IPS-15b (cell line): ENCODE measurements at regions not wholly inside any gene's neighbourhood (a gene's known extent, or its start where the extent isn't known, plus 50 kb on each side); places are given as distances from the start of the nearest gene placed in this dataset.

ENCODE experiments used
- H3K27me3 ChIP-seq: one replicate; pipeline ENCODE4 v1.6.1; 2013; ENCODE audit warnings: low read length; ENCODE audit not compliant: control insufficient read depth, insufficient read depth
- H3K36me3 ChIP-seq: one replicate; pipeline ENCODE4 v1.6.1; 2013; ENCODE audit warnings: low read length; ENCODE audit not compliant: control insufficient read depth, insufficient read depth
- H3K4me1 ChIP-seq: one replicate; pipeline ENCODE4 v1.6.1; 2013; ENCODE audit warnings: mild to moderate bottlenecking, low read length; ENCODE audit not compliant: control insufficient read depth, insufficient read depth
- H3K4me3 ChIP-seq: one replicate; pipeline ENCODE4 v1.5.1; 2013; ENCODE audit warnings: low read depth, low read length
- H3K9ac ChIP-seq: one replicate; pipeline ENCODE4 v1.6.1; 2013; ENCODE audit warnings: low read depth, mild to moderate bottlenecking, low read length
- H3K9me3 ChIP-seq: one replicate; pipeline ENCODE4 v1.6.1; 2013; ENCODE audit warnings: mild to moderate bottlenecking, low read length; ENCODE audit not compliant: control insufficient read depth, insufficient read depth

DNA sequence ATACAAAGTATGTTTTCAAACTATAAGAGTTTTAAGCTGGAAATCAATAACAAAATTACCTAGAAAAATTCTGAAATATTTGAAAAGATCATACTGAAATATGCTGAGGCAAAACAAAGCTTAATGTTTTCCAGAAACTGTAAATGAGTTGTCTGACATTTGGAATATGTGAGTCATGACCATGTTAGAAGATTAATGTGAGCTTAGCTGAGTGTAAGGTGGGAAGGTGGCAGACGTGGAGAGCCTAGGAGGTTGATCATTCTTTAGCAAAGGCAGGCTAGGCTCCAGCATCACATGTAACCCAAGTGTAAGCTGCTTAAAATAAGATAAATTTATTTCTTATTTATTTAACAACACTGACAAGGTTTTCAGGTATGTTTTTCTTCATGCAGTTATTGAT lies 2086.1 kb upstream of the PCDH20 start:
- no peaks in the 10 kb centered on the region for H3K27me3 ChIP-seq
- no peak overlapping the region for H3K9ac ChIP-seq
- H3K36me3 ChIP-seq: no peaks in the 10 kb centered on the region
- no peaks in the 10 kb centered on the region for H3K9me3 ChIP-seq
- no peak overlapping the region for H3K4me3 ChIP-seq
- H3K4me1 ChIP-seq: no peaks in the 10 kb centered on the region

- H3K9me3 ChIP-seq: no peaks in the 10 kb centered on the region
- no peaks in the 10 kb centered on the region for H3K4me1 ChIP-seq
- no peaks in the 10 kb centered on the region for H3K27me3 ChIP-seq
- H3K4me3 ChIP-seq: no peak overlapping the region
- H3K9ac ChIP-seq: no peak overlapping the region
- no peaks in the 10 kb centered on the region for H3K36me3 ChIP-seq
Measured at GRCh38 chr13:63497601-63498000, 2082.0 kb upstream of the PCDH20 start.

DNA sequence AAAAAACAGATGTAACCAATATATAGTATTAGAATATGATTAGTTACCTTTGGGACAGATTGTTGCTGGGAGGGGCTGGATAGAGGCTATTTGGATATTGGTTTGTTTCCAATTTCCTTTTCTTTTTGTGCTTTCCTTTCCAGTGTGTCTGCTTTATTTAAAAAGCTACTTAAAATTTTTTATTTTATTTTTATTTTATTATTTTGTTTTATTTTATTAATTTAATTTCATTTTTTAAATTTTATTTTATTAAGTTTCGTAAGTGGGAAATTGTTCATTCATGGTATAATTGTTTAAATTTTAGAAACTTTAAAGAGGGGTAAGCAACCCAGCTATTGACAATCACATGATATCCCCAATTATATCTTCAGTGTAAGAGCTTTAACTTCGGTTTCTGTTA lies 2077.0 kb upstream of the PCDH20 start:
- Histone ChIP-seq H3K9me3 (no peaks in the 10 kb centered on the region), H3K9ac (no peak overlapping the region), H3K4me1 (no peaks in the 10 kb centered on the region), H3K4me3 (no peak overlapping the region), H3K27me3 (no peaks in the 10 kb centered on the region), H3K36me3 (no peaks in the 10 kb centered on the region)

DNA sequence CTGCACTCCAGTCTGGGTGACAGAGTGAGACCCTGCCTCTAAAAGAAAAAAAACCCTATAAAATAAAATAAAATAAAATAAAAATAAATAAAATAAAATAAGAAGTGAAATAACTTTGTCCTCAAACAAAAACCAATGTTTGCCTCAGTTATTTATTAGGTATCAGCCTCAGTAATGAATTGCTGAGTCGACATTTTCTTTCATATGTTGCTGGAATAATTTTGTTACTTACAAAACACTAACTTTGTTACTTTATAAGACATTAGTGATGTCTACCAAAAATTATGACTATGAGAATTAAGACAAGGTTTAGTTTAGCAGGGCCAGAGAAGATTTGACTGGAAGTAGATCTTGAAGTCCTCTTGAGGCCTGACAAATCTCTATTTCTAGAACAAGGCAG lies 2074.5 kb upstream of the PCDH20 start:
- Histone ChIP-seq H3K4me3 (no peak overlapping the region), H3K36me3 (no peaks in the 10 kb centered on the region), H3K9ac (no peak overlapping the region), H3K9me3 (no peaks in the 10 kb centered on the region), H3K27me3 (no peaks in the 10 kb centered on the region), H3K4me1 (no peaks in the 10 kb centered on the region)

- no peak overlapping the region for H3K9ac ChIP-seq
Measured at GRCh38 chr13:63481334-63481733, 2065.7 kb upstream of the PCDH20 start.

DNA sequence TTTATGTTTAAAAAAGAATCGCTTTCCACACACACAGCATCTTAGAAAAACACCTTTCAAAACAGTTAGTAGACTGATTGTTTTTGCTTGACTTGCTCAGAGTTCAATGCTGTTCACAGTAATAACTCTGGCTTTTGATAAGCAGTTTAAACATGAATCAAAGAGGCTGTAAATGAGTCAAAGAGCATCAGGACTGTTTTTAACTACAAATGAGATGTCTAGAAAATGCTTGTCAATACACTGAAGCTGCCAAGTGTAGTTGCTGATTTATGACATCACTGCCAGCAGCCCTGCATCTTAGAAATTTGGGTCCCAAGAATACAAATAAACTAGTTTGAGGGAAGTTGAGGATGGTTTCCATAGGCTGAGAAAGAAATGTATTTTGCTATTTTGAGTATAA lies 2057.1 kb upstream of the PCDH20 start:
- H3K9ac ChIP-seq: no peak overlapping the region
- H3K36me3 ChIP-seq: no peaks in the 10 kb centered on the region
- H3K9me3 ChIP-seq: no peaks in the 10 kb centered on the region
- no peak overlapping the region for H3K4me3 ChIP-seq
- no peaks in the 10 kb centered on the region for H3K4me1 ChIP-seq
- no peaks in the 10 kb centered on the region for H3K27me3 ChIP-seq

More at GRCh38 chr13:63481334-63481733, 2065.7 kb upstream of the PCDH20 start:
- H3K36me3 ChIP-seq: no peaks in the 10 kb centered on the region
- no peak overlapping the region for H3K4me3 ChIP-seq
- no peaks in the 10 kb centered on the region for H3K9me3 ChIP-seq
- no peaks in the 10 kb centered on the region for H3K27me3 ChIP-seq
- no peaks in the 10 kb centered on the region for H3K4me1 ChIP-seq

GRCh38 chr13:63463782-63464610 lies 2048.3 kb upstream of the PCDH20 start:
- H3K9me3 ChIP-seq: no peaks in the 10 kb centered on the region
- H3K4me3 ChIP-seq: no peak overlapping the region
- no peaks in the 10 kb centered on the region for H3K27me3 ChIP-seq
- no peak overlapping the region for H3K9ac ChIP-seq
- no peaks in the 10 kb centered on the region for H3K4me1 ChIP-seq
- H3K36me3 ChIP-seq: no peaks in the 10 kb centered on the region

GRCh38 chr13:63460462-63461090 lies 2044.9 kb upstream of the PCDH20 start:
- H3K4me1 ChIP-seq: no peaks in the 10 kb centered on the region
- H3K27me3 ChIP-seq: no peaks in the 10 kb centered on the region
- no peak overlapping the region for H3K9ac ChIP-seq
- no peaks in the 10 kb centered on the region for H3K9me3 ChIP-seq
- H3K36me3 ChIP-seq: no peaks in the 10 kb centered on the region
- H3K4me3 ChIP-seq: no peak overlapping the region

- Histone ChIP-seq H3K27me3 (no peaks in the 10 kb centered on the region), H3K9ac (no peak overlapping the region), H3K36me3 (no peaks in the 10 kb centered on the region), H3K4me3 (no peak overlapping the region), H3K9me3 (no peaks in the 10 kb centered on the region), H3K4me1 (no peaks in the 10 kb centered on the region)
Measured at GRCh38 chr13:63457186-63457585, 2041.5 kb upstream of the PCDH20 start.

DNA sequence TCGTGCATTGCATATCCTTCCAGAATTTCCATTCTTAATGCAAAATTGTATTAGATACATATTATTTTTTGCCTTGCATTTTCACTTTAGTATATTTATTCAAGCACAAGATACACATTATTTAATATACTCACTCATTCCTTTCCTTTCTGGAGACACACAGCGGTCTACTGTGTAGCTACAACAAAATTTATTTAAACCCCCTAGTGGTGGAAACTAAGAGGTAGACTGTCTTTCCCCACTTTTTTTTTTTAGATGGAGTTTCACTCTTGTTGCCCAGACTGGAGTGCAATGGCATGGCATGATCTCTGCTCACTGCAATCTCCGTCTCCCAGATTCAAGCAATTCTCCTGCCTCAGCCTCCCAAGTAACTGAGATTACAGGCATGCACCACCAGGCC lies 2040.3 kb upstream of the PCDH20 start:
- no peak overlapping the region for H3K9ac ChIP-seq
- no peaks in the 10 kb centered on the region for H3K4me1 ChIP-seq
- H3K36me3 ChIP-seq: no peaks in the 10 kb centered on the region
- H3K9me3 ChIP-seq: no peaks in the 10 kb centered on the region
- no peak overlapping the region for H3K4me3 ChIP-seq
- H3K27me3 ChIP-seq: no peaks in the 10 kb centered on the region

- Histone ChIP-seq H3K36me3 (no peaks in the 10 kb centered on the region), H3K27me3 (no peaks in the 10 kb centered on the region), H3K9ac (no peak overlapping the region), H3K4me3 (no peak overlapping the region), H3K9me3 (no peaks in the 10 kb centered on the region), H3K4me1 (no peaks in the 10 kb centered on the region)
Measured at GRCh38 chr13:63449550-63449949, 2033.9 kb upstream of the PCDH20 start.

- H3K36me3 ChIP-seq: no peaks in the 10 kb centered on the region
- H3K9me3 ChIP-seq: no peaks in the 10 kb centered on the region
- H3K27me3 ChIP-seq: no peaks in the 10 kb centered on the region
- no peaks in the 10 kb centered on the region for H3K4me1 ChIP-seq
- no peak overlapping the region for H3K4me3 ChIP-seq
- no peak overlapping the region for H3K9ac ChIP-seq
Measured at GRCh38 chr13:63448692-63449091, 2033.0 kb upstream of the PCDH20 start.
